ENCODE measurements at regions not wholly inside any gene's neighbourhood (a gene's known extent, or its start where the extent isn't known, plus 50 kb on each side); places are given as distances from the start of the nearest gene placed in this dataset.

- DNase-seq = no peak
These were observed 447.6 kb upstream of the TMPO start for GRCh38 chr12:98067795-98068194.

DNA sequence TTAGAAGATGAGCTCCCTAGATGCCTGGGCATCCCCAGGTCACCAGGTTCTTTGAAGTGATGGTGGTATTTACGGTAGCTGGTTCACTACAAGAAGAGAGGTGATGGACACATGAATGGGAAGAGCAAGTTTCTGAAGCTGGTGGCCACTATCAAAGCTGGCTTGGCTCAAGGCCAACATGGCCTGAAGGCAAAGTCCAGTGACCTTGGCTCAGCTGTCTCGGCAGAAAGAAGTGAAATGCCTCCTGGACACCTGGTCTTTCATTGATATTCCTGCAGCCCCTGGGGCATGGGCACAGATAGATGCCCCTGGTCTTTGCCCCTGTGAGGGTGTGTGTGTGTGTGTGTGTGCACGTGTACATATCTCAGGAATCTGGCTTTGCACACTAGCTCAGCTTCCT, 441.8 kb upstream of the TMPO start:
- no peak for DNase-seq

GRCh38 chr12:98074286-98074685, 441.1 kb upstream of the TMPO start:
- no peak for DNase-seq

DNA sequence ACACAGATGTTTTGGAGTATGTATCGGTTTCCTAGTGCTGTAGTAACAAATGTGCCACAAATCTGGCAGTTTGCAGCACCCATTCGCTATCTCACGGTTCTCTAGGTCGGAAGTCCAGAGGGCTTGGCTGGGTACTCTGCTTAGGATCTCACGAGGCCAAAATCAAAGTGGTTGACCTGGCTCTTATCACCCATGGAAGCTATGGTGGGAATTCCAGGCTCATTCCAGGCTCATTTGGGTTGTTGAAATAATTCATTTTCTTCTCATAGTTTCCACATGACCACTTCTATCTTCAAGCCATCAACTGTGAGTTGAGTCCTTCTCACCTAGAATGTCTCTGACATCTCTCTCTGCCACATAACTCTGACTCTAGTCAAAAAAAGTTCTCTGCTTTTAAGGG, 431.0 kb upstream of the TMPO start:
- DNase-seq = no peak

- DNase-seq = no peak
These were observed 430.2 kb upstream of the TMPO start for GRCh38 chr12:98085046-98085755.

DNA sequence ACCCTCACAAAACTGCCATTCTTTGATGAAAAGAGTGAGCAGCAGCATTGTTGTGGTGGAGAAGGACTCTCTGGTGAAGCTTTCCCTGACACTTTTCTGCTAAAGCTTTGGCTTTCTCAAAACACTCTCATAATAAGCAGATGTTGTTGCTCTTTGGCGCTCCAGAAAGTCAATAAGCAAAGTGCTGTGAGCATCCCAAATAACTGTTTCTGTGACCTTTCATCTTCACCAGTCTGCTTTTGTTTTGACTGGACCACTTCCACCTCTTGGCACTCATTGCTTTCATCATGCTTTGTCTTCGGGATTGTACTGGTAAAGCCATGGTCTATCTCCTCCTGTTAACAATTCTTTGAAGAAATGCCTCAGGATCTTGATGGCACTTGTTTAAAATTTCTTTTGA, 424.7 kb upstream of the TMPO start:
- no peak for DNase-seq

DNA sequence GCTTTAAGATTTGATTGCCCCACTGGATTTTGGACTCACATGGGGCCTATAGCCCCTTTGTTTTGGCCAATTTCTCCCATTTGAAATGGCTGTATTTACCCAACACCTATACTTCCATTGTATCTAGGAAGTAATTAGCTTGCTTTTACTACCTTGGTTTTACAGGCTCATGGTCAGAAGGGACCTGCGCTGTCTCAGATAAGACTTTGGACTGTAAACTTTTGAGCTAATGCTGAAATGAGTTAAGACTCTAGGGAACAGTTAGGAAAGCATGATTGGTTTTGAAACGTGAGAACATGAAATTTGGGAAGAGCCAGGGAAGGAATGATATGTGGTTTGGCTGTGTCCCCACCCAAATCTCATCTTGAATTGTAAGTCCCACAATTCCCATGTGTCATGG, 419.0 kb upstream of the TMPO start:
- DNase-seq = no peak

DNA sequence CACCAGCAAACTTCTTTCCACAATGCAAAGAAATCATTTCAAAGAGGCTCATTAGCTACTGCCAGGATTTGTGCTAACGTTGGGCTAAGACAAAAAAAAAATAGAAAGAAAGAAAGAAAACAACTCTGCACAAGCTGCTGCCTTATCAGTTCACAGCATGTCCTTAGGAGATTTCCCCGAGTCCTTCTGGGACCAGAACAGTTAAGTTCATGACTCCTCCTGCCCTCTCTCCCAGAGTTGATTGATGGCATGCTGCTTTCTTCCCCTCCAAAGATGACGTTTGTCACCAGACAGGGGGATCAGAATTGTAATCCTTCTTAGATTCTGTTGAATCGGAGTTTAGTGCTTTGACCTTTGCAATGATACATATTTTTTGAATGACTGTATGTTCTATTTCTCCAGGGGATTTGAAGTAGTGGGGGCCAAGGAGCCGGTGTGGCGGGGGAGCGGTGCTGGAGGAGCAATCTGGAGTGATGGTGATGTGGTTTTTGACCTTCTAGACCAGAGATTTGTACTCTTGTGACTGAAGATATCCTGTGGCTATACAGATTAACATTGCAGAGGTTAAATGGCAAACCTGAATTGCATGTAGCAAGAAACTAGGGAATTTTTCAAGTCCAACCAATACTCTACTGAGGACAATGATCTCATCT, 409.2 kb upstream of the TMPO start:
- no peak for DNase-seq

- DNase-seq = no peak
These were observed 406.1 kb upstream of the TMPO start for GRCh38 chr12:98109266-98109665.

- DNase-seq = no peak
These were observed 404.9 kb upstream of the TMPO start for GRCh38 chr12:98110536-98110935.

DNA sequence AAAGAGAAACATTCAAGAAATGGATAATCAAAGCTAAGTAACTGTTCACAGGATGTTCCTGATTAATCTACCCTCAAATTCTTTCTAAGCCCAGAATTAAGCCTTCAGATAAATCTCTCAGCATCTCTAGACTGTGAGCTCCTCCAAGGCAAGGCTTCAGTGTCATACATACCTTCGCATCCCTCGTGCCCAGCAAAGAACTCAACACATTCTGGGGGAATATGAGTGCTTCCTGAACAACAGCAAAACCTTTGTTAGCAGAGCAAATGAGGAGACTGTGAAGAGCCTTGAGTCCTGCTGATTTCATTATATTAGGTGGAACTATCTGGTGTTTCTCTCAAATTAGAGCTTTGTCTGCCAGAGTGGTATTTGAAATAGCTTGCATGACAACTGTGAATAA, 401.8 kb upstream of the TMPO start:
- DNase-seq = no peak

DNA sequence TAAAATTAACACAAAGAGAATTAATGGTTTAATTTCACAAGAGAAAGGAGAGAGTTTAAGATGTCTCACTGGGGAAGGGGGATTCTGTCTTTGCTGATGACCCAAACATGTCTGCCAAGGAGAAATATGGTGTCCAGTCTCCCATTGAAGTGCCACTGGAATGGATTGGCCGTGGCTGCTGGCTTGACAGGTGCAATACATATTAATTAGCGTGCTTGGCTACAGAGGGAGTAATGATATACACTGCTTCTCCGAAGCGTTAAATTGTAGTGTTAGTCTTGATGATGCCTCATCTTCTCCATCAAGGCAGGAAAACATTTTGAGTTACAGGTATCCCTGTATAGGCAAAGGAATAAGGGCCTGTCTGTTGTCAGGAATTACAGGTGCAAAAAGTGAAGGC, 393.4 kb upstream of the TMPO start:
- DNase-seq = no peak

- no peak for DNase-seq
These were observed 392.3 kb upstream of the TMPO start for GRCh38 chr12:98123021-98123461.

GRCh38 chr12:98126637-98127335, 388.6 kb upstream of the TMPO start:
- no peak for DNase-seq

DNA sequence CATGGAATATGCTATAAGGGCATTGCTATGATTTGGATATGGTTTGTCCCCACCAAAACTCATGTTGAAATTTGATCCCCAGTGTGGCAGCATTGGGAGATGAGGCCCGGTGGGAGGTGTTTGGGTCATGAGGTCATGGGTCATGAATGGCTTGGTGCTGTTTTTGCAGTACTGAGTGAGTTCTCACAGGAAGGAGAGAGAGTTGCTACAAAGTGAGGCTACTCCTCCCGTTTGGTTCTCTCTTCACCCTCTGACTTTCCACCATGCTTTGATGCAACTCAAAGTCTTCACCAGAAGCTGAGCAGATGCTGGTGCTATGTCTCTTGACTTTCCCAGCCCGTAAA, 388.1 kb upstream of the TMPO start:
- no peak for DNase-seq

DNA sequence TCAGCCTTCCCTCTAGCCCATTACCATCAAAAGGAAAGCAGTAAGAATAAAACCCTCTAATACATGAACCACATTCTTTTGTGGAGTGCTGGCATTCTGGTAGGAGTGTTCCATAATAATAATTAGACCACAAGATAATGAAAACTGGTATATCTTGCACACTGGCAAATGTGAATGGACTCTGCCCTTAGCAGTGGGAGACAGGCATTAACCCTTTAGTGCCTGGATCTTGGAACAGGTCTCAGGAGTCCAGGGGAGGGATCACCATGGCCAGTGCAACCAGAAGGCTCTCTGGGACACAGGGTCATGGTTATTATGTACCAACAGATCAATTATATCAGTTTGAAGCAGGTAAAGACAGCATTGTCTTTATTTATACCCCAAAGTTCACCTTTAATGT, 387.5 kb upstream of the TMPO start:
- DNase-seq = no peak

- no peak for DNase-seq
These were observed 378.8 kb upstream of the TMPO start for GRCh38 chr12:98136544-98136943.

GRCh38 chr12:98137278-98137677, 378.1 kb upstream of the TMPO start:
- no peak for DNase-seq

DNA sequence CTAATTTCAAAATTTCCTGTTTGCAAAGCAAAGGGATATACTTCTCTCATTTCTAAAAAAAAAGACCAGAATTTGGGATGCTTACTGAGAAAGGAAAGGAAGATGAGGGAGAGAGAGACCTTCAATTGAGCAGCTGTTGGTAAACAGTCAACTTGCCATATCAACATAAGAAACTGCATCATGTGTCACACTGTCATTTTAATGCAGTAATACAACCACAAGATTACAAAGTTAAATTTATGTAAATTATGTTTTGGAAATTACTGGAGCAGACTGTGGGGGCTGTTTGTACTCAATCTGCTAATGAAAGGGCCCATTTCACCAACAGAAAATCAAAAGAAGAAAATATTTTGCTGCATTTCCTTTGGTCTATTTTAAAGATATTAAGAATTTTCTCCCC, 370.4 kb upstream of the TMPO start:
- no peak for DNase-seq

- DNase-seq = no peak
These were observed 369.3 kb upstream of the TMPO start for GRCh38 chr12:98146043-98146442.

GRCh38 chr12:98146487-98146886, 368.9 kb upstream of the TMPO start:
- no peak for DNase-seq

DNA sequence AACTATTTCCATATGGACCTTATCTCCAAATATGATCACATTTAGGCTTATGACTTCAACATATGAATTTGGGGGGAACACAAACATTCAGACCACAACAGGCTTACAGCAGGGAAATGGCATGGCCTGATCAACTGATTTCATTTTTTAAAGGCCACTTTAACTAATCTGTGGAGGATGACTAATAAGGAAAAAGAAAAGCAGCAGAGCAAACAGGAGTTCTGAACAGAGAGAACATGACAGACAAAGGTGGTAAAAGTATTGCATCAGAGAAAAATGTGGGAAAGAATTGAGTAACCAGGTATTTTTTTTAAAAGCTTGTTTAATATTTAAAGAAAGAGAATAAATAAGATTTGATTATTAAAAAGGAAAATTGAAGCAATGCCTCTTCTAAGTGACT, 366.1 kb upstream of the TMPO start:
- no peak for DNase-seq

- no peak for DNase-seq
These were observed 365.6 kb upstream of the TMPO start for GRCh38 chr12:98149691-98150210.

- no peak for DNase-seq
These were observed 364.2 kb upstream of the TMPO start for GRCh38 chr12:98151105-98151590.

Data from NCI-H1105 (cell line).